Naive thymus-derived CD4-positive, alpha-beta T cell (primary cell): ENCODE measurements at regions not wholly inside any gene's neighbourhood (a gene's known extent, or its start where the extent isn't known, plus 50 kb on each side); places are given as distances from the start of the nearest gene placed in this dataset.

ENCODE experiments used
- ATAC-seq: fragments of 150-1000 bp; cut with Tn5 transposase; 2 replicates; pipeline ENCODE4 v1.10.0; 2021; ENCODE audit warnings: mild to moderate bottlenecking, moderate library complexity
- CTCF ChIA-PET: fragments of 350-600 bp; sonication (Branson Sonifier 250); formaldehyde crosslinking; loops from one replicate; lab custom pipeline; 2021; ENCODE audit warnings: antibody characterized with exemption; lab: Charles Lee
- POLR2A ChIA-PET: fragments of 350-600 bp; sonication (Branson Sonifier 250); formaldehyde crosslinking; loops from one replicate; lab custom pipeline; 2021; ENCODE audit warnings: antibody characterized with exemption, inconsistent platforms; lab: Charles Lee
- DNase-seq, 9 donors: peaks; one replicate each; pipeline versions ENCODE4 v3.0.0 to v3.0.0-alpha.2; 2020 to 2022; ENCODE audit warnings: mixed read lengths in 1 of 9
- H3K27ac ChIP-seq: one replicate; pipeline ENCODE4 v1.7.0; 2013; ENCODE audit warnings: mild to moderate bottlenecking, low read depth, low read length, moderate library complexity
- H3K27me3 ChIP-seq, 2 donors: one replicate each; pipeline ENCODE4 v1.7.0; 2013; ENCODE audit warnings: low read length in 2 of 2, mild to moderate bottlenecking in 2 of 2, moderate library complexity in 2 of 2; ENCODE audit not compliant: control insufficient read depth in 2 of 2, insufficient read depth in 2 of 2
- H3K36me3 ChIP-seq, 3 experiments: 1 replicate in 2 of 3; 2 replicates in 1 of 3; pipeline ENCODE4 v1.7.0; 2013; ENCODE audit warnings: low read length in 3 of 3, mild to moderate bottlenecking in 3 of 3, moderate library complexity in 1 of 3; ENCODE audit not compliant: insufficient read depth in 3 of 3, control insufficient read depth in 2 of 3
- H3K4me1 ChIP-seq, 2 donors: one replicate each; pipeline ENCODE4 v1.7.0; 2013; ENCODE audit warnings: low read length in 2 of 2, mild to moderate bottlenecking in 2 of 2, moderate library complexity in 1 of 2; ENCODE audit not compliant: control insufficient read depth in 2 of 2, insufficient read depth in 2 of 2
- H3K4me3 ChIP-seq: 2 replicates; pipeline ENCODE4 v1.7.0; 2013; ENCODE audit warnings: mild to moderate bottlenecking, low read length
- H3K9me3 ChIP-seq, 3 experiments: 1 replicate in 2 of 3; 2 replicates in 1 of 3; pipeline ENCODE4 v1.7.0; 2013; ENCODE audit warnings: low read length in 3 of 3; ENCODE audit not compliant: control insufficient read depth in 2 of 3
- H3K27ac Mint-ChIP-seq, 9 donors: one replicate each; pipeline ENCODE4 v1.8.0; 2020 to 2022; ENCODE audit warnings: mixed read lengths in 9 of 9, mild to moderate bottlenecking in 8 of 9, moderate library complexity in 5 of 9, inconsistent platforms in 2 of 9
- H3K27me3 Mint-ChIP-seq, 5 donors: one replicate each; pipeline ENCODE4 v1.8.0; 2021 to 2022; ENCODE audit warnings: mixed read lengths in 5 of 5, mild to moderate bottlenecking in 1 of 5
- H3K36me3 Mint-ChIP-seq, 5 donors: one replicate each; pipeline ENCODE4 v1.8.0; 2020 to 2022; ENCODE audit warnings: mixed read lengths in 5 of 5, mild to moderate bottlenecking in 3 of 5, inconsistent platforms in 1 of 5
- H3K4me1 Mint-ChIP-seq, 7 donors: one replicate each; pipeline ENCODE4 v1.8.0; 2020 to 2022; ENCODE audit warnings: mixed read lengths in 7 of 7, mild to moderate bottlenecking in 3 of 7, inconsistent platforms in 1 of 7
- H3K4me3 Mint-ChIP-seq, 10 donors: one replicate each; pipeline ENCODE4 v1.8.0; 2020 to 2022; ENCODE audit warnings: mild to moderate bottlenecking in 10 of 10, mixed read lengths in 10 of 10, moderate library complexity in 6 of 10, inconsistent platforms in 2 of 10
- H3K9me3 Mint-ChIP-seq, 11 donors: one replicate each; pipeline ENCODE4 v1.8.0; 2020 to 2022; ENCODE audit warnings: mixed read lengths in 11 of 11, mild to moderate bottlenecking in 4 of 11, inconsistent platforms in 1 of 11, moderate library complexity in 1 of 11
- intact Hi-C, 2 donors: fragments of 100-400 bp; cut with micrococcal nuclease; formaldehyde crosslinking; loops; one replicate each; pipeline ENCODE4 v1.15.1; 2023

DNA sequence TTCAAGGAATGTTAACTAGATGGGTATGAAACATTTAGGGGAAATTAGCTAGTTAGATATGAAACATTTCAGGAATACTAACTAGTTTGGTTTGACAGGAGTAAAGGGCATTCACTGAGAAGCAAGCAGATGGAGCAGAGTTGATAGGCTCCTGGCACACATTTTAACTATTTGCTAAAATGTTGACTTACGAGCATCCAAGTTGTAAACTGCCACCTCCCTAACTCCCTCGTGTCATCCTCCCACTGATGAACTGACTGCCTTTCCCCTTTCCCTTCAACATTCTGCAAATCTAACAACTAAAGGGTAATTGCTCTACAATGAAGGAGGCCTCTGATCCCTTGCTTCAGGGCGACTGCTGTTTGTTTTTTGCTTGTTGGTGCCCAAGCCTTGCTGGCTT lies 580.4 kb upstream of the FAM98A start:
- H3K4me1 Mint-ChIP-seq, result no peaks in the 10 kb centered on the region
- H3K27me3 ChIP-seq, result no peaks in the 10 kb centered on the region
- ChIA-PET POLR2A (no interaction called here), CTCF (no interaction called here)
- peaks cover 0 to 14% (median 3%) of the 10 kb centered on the region in 11 donors for H3K9me3 Mint-ChIP-seq
- DNase-seq (no peak), ATAC-seq (no peak)
- H3K27ac Mint-ChIP-seq, result no peak overlapping the region
- H3K9me3 ChIP-seq, result no peaks in the 10 kb centered on the region
- H3K36me3 Mint-ChIP-seq, result no peaks in the 10 kb centered on the region
- H3K4me3 ChIP-seq, result no peak overlapping the region
- H3K27me3 Mint-ChIP-seq, result peaks cover 0 to 5% (median 0%) of the 10 kb centered on the region in 5 donors
- H3K4me1 ChIP-seq, result no peaks in the 10 kb centered on the region
- H3K4me3 Mint-ChIP-seq, result no peak overlapping the region
- no peak overlapping the region for H3K27ac ChIP-seq
- no peaks in the 10 kb centered on the region for H3K36me3 ChIP-seq
- intact Hi-C loops, result no loop called here

DNA sequence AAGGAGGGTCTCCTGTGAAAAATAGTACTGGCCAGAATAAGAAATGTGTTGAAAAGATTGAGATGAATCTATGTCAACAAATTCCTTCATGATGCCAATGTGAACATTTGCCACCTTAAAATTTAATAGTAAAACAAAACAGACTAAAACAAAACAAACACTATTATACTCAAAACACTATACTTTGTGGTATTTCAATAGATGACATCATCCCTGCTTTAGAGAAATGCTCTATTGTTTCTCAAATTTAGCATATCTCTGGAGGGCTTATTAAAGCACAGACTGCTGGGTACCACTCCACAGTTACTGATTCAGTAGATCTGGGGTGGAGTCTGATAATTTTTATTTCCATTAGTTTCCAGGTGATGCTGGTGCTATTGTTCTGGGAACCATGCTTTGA lies 579.4 kb upstream of the FAM98A start:
- Histone ChIP-seq H3K27me3 (no peaks in the 10 kb centered on the region), H3K4me1 (no peaks in the 10 kb centered on the region), H3K9me3 (no peaks in the 10 kb centered on the region), H3K4me3 (no peak overlapping the region), H3K36me3 (no peaks in the 10 kb centered on the region), H3K27ac (no peak overlapping the region)
- Mint-ChIP-seq H3K4me1 (no peaks in the 10 kb centered on the region), H3K27ac (no peak overlapping the region), H3K27me3 (peaks cover 0 to 5% (median 0%) of the 10 kb centered on the region in 5 donors), H3K9me3 (peaks cover 0 to 14% (median 2%) of the 10 kb centered on the region in 11 donors), H3K36me3 (no peaks in the 10 kb centered on the region), H3K4me3 (no peak overlapping the region)
- CTCF ChIA-PET, result no interaction called here
- ATAC-seq (no peak), DNase-seq (no peak)
- POLR2A ChIA-PET, result no interaction called here
- intact Hi-C loops, result no loop called here

DNA sequence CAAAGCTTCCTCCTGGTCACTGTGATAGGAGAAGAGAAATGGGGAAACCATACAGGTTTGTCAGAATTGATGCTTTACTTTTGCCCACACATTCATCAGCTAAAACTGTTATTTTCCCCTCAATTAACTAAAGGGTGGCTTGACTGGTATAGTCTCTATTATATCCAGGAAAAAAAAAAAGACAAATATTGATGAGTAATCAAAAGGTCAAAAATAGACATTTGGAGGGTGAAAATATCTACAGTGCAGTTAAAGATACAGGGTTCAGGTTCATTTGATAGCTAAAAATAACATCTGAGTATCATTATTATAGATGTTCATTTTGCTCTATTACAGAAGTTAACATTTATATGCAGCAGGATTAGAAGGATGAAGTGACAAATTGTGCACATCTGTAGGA lies 577.6 kb upstream of the FAM98A start:
- H3K27me3 ChIP-seq, result no peaks in the 10 kb centered on the region
- intact Hi-C loops, result no loop called here
- no peak overlapping the region for H3K4me3 ChIP-seq
- POLR2A ChIA-PET, result no interaction called here
- H3K9me3 ChIP-seq, result no peaks in the 10 kb centered on the region
- H3K36me3 Mint-ChIP-seq, result no peaks in the 10 kb centered on the region
- ATAC-seq (no peak), DNase-seq (no peak)
- H3K9me3 Mint-ChIP-seq, result peaks cover 0 to 10% (median 2%) of the 10 kb centered on the region in 11 donors
- no peak overlapping the region for H3K4me3 Mint-ChIP-seq
- H3K27ac ChIP-seq, result no peak overlapping the region
- H3K4me1 Mint-ChIP-seq, result no peaks in the 10 kb centered on the region
- no peaks in the 10 kb centered on the region for H3K4me1 ChIP-seq
- CTCF ChIA-PET, result no interaction called here
- H3K27ac Mint-ChIP-seq, result no peak overlapping the region
- peaks cover 0 to 5% (median 0%) of the 10 kb centered on the region in 5 donors for H3K27me3 Mint-ChIP-seq
- H3K36me3 ChIP-seq, result no peaks in the 10 kb centered on the region

DNA sequence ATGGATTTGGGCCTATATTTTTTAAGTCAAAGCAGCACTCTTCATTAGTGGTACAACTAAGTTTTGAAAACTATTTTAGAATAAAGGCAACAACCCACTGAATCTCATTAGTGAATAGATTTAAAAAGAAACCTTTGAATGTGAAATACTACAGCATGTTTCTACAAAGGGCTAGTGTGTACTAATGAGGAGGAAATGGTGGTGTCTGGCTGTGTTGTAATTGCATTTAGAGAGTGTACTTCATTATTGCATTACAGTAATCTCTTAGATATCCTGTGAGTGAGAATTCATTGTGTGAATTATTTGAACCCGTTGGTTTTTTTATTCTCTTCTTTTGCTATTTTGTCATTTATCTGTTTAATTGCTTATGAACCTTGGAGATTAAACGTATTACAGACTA lies 575.4 kb upstream of the FAM98A start:
- Mint-ChIP-seq H3K9me3 (peaks cover 0 to 13% (median 3%) of the 10 kb centered on the region in 11 donors), H3K27me3 (peaks cover 0 to 5% (median 0%) of the 10 kb centered on the region in 5 donors), H3K27ac (no peak overlapping the region), H3K36me3 (no peaks in the 10 kb centered on the region), H3K4me3 (no peak overlapping the region), H3K4me1 (no peaks in the 10 kb centered on the region)
- CTCF ChIA-PET, result no interaction called here
- POLR2A ChIA-PET, result no interaction called here
- Histone ChIP-seq H3K9me3 (no peaks in the 10 kb centered on the region), H3K27ac (no peak overlapping the region), H3K36me3 (no peaks in the 10 kb centered on the region), H3K4me1 (no peaks in the 10 kb centered on the region), H3K4me3 (no peak overlapping the region), H3K27me3 (no peaks in the 10 kb centered on the region)
- intact Hi-C loops, result no loop called here
- no peak for DNase-seq
- ATAC-seq, result no peak

DNA sequence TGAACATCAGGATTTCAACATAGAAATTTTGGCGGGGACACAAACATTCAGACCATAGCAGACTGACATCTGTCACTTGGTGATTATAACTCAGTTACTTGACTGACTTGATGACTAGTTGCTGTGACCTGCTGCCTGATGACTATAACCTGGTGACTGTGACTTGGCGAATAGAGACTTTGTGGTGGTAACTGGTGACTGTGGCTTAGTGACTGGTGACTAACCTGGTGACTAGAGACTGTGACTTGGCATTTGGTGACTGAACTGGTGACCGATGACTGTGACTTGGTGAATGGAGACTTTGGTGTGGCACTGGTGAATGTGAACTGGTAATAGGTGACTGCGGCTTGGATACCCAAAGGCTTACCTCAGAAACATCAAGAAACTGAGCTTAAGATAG lies 563.1 kb upstream of the FAM98A start:
- no peak for DNase-seq

GRCh38 chr2:34161549-34161948 lies 562.5 kb upstream of the FAM98A start:
- Mint-ChIP-seq H3K27ac (no peak overlapping the region), H3K27me3 (peaks cover 0 to 2% (median 0%) of the 10 kb centered on the region in 5 donors), H3K9me3 (peaks cover 0 to 2% (median 0%) of the 10 kb centered on the region in 11 donors), H3K4me3 (no peak overlapping the region), H3K4me1 (no peaks in the 10 kb centered on the region), H3K36me3 (no peaks in the 10 kb centered on the region)
- Histone ChIP-seq H3K27me3 (no peaks in the 10 kb centered on the region), H3K9me3 (no peaks in the 10 kb centered on the region), H3K4me3 (no peak overlapping the region), H3K4me1 (no peaks in the 10 kb centered on the region), H3K36me3 (no peaks in the 10 kb centered on the region), H3K27ac (no peak overlapping the region)
- ATAC-seq, result no peak
- DNase-seq, result no peak
- intact Hi-C loops, result no loop called here
- CTCF ChIA-PET, result no interaction called here
- POLR2A ChIA-PET, result no interaction called here

More for the DNA sequence above, 563.1 kb upstream of the FAM98A start:
- Mint-ChIP-seq H3K36me3 (no peaks in the 10 kb centered on the region), H3K4me3 (no peak overlapping the region), H3K9me3 (peaks cover 0 to 2% (median 0%) of the 10 kb centered on the region in 11 donors), H3K4me1 (no peaks in the 10 kb centered on the region), H3K27ac (no peak overlapping the region), H3K27me3 (peaks cover 0 to 2% (median 0%) of the 10 kb centered on the region in 5 donors)
- no peaks in the 10 kb centered on the region for H3K27me3 ChIP-seq
- ChIA-PET POLR2A (no interaction called here), CTCF (no interaction called here)
- intact Hi-C loops, result no loop called here
- H3K36me3 ChIP-seq, result no peaks in the 10 kb centered on the region
- H3K9me3 ChIP-seq, result no peaks in the 10 kb centered on the region
- ATAC-seq, result no peak
- H3K4me3 ChIP-seq, result no peak overlapping the region
- no peak overlapping the region for H3K27ac ChIP-seq
- H3K4me1 ChIP-seq, result no peaks in the 10 kb centered on the region

GRCh38 chr2:34159901-34160300 lies 560.8 kb upstream of the FAM98A start:
- no peaks in the 10 kb centered on the region for H3K27me3 ChIP-seq
- H3K27ac ChIP-seq, result no peak overlapping the region
- POLR2A ChIA-PET, result no interaction called here
- CTCF ChIA-PET, result no interaction called here
- Mint-ChIP-seq H3K9me3 (peaks cover 0 to 2% (median 0%) of the 10 kb centered on the region in 11 donors), H3K27ac (no peak overlapping the region), H3K36me3 (no peaks in the 10 kb centered on the region), H3K27me3 (peaks cover 0 to 2% (median 0%) of the 10 kb centered on the region in 5 donors), H3K4me3 (no peak overlapping the region), H3K4me1 (no peaks in the 10 kb centered on the region)
- H3K9me3 ChIP-seq, result no peaks in the 10 kb centered on the region
- intact Hi-C loops, result no loop called here
- H3K4me1 ChIP-seq, result no peaks in the 10 kb centered on the region
- DNase-seq (no peak), ATAC-seq (no peak)
- H3K4me3 ChIP-seq, result no peak overlapping the region
- no peaks in the 10 kb centered on the region for H3K36me3 ChIP-seq
